GM12872 (cell line): ENCODE measurements at regions not wholly inside any gene's neighbourhood (a gene's known extent, or its start where the extent isn't known, plus 50 kb on each side); places are given as distances from the start of the nearest gene placed in this dataset.

ENCODE experiments used
- CTCF ChIP-seq: IDR thresholded peaks from 3 replicates; pipeline ENCODE4 v1.5.1; 2011; ENCODE audit warnings: low read depth, mild to moderate bottlenecking, low read length, moderate library complexity; ENCODE audit not compliant: insufficient read depth

GRCh38 chr15:60191016-60191415 lies 186.9 kb downstream of the FOXB1 start:
- no peak for TF ChIP-seq CTCF

GRCh38 chr15:60191821-60192220 lies 187.7 kb downstream of the FOXB1 start:
- no peak for TF ChIP-seq CTCF

DNA sequence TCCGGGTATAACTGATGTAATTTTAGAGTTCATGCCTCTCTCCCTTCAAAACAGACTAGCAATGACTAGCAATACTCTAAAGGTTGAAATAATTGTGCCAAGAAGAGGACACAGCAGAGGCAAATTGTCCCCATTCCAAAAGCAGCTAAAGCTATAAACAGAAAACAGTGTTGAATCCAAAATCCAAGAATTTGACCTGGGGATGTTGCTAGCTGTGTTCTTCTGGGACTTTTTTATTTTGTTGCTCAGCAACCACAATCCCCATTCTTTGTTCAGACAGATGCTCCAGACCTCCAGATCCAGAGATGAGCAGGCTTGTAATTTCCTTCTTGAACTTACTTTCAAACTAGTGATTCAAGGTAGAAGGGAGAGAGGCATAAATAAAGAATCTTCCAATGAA lies 191.5 kb downstream of the FOXB1 start:
- no peak for TF ChIP-seq CTCF

GRCh38 chr15:60204131-60204885 lies 193.5 kb downstream of the ANXA2 start:
- TF ChIP-seq CTCF, result no peak

- no peak for TF ChIP-seq CTCF
Measured at GRCh38 chr15:60208709-60209108, 189.1 kb downstream of the ANXA2 start.

DNA sequence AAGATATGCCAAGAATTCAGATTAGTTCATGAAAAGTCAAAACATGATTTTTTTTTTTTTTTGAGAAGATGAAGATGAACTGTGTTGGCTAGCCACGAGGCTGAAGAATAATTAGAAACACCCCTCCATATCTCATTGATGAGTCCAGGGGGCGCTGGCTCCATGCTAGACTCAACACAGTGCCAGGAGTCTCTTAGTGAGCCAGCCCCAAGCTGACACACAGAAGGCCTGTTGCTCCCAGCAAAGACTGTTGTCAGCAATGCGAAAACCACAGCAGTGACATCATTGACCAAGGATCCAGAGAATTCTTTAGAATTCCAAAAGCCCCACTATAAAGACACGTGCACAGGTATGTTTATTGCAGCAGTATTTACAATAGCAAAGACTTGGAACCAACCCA lies 185.2 kb downstream of the ANXA2 start:
- no peak for TF ChIP-seq CTCF

- no peak for TF ChIP-seq CTCF
Measured at GRCh38 chr15:60213377-60214000, 184.3 kb downstream of the ANXA2 start.
